ENCODE measurements at regions not wholly inside any gene's neighbourhood (a gene's known extent, or its start where the extent isn't known, plus 50 kb on each side); places are given as distances from the start of the nearest gene placed in this dataset.

- no peak overlapping the region for H3K4me3 ChIP-seq (ENCODE audit: low read depth, low read length)
- no peak for TF ChIP-seq CTCF (IDR thresholded peaks at IDR 0.05; ENCODE audit: control insufficient read depth, extremely low read depth, insufficient read depth)
- DNase-seq (ENCODE audit: low read depth) = no peak
These were observed 487.7 kb upstream of the PBX1 start for GRCh38 chr1:164071288-164071687.

- no peak for DNase-seq (ENCODE audit: low read depth)
- TF ChIP-seq CTCF (IDR thresholded peaks at IDR 0.05; ENCODE audit: control insufficient read depth, extremely low read depth, insufficient read depth) = no peak
- H3K4me3 ChIP-seq (ENCODE audit: low read depth, low read length) = no peak overlapping the region
These were observed 472.2 kb upstream of the PBX1 start for GRCh38 chr1:164086832-164087231.

GRCh38 chr1:164087906-164088453 lies 471.0 kb upstream of the PBX1 start:
- no peak for DNase-seq (ENCODE audit: low read depth)
- TF ChIP-seq CTCF (IDR thresholded peaks at IDR 0.05; ENCODE audit: control insufficient read depth, extremely low read depth, insufficient read depth) = no peak
- no peak overlapping the region for H3K4me3 ChIP-seq (ENCODE audit: low read depth, low read length)

GRCh38 chr1:164092603-164093353 lies 466.2 kb upstream of the PBX1 start:
- no peak overlapping the region for H3K4me3 ChIP-seq (ENCODE audit: low read depth, low read length)
- no peak for DNase-seq (ENCODE audit: low read depth)
- no peak for TF ChIP-seq CTCF (IDR thresholded peaks at IDR 0.05; ENCODE audit: control insufficient read depth, extremely low read depth, insufficient read depth)

- no peak for TF ChIP-seq CTCF (IDR thresholded peaks at IDR 0.05; ENCODE audit: control insufficient read depth, extremely low read depth, insufficient read depth)
- no peak for DNase-seq (ENCODE audit: low read depth)
- H3K4me3 ChIP-seq (ENCODE audit: low read depth, low read length) = no peak overlapping the region
These were observed 465.4 kb upstream of the PBX1 start for GRCh38 chr1:164093543-164093942.

- DNase-seq (ENCODE audit: low read depth) = no peak
- no peak for TF ChIP-seq CTCF (IDR thresholded peaks at IDR 0.05; ENCODE audit: control insufficient read depth, extremely low read depth, insufficient read depth)
- H3K4me3 ChIP-seq (ENCODE audit: low read depth, low read length) = no peak overlapping the region
These were observed 457.2 kb upstream of the PBX1 start for GRCh38 chr1:164101802-164102201.

GRCh38 chr1:164131949-164132348 lies 427.0 kb upstream of the PBX1 start:
- no peak overlapping the region for H3K4me3 ChIP-seq (ENCODE audit: low read depth, low read length)
- no peak for DNase-seq (ENCODE audit: low read depth)
- TF ChIP-seq CTCF (IDR thresholded peaks at IDR 0.05; ENCODE audit: control insufficient read depth, extremely low read depth, insufficient read depth) = no peak
